Esophagus muscularis mucosa (tissue), 4 donors: ENCODE measurements at regions not wholly inside any gene's neighbourhood (a gene's known extent, or its start where the extent isn't known, plus 50 kb on each side); places are given as distances from the start of the nearest gene placed in this dataset.

Experiments
- CTCF ChIP-seq, 3 experiments: fragments of 200-600 bp in 2 of 3; fragments of 450-650 bp in 1 of 3; sonication (generic) in 2 of 3; IDR thresholded peaks; one replicate each; pipeline ENCODE4 v1.5.1; 2017 to 2019; ENCODE audit warnings: antibody characterized with exemption in 3 of 3, mild to moderate bottlenecking in 2 of 3, moderate library complexity in 1 of 3
- EP300 ChIP-seq: sonication (generic); formaldehyde crosslinking; IDR thresholded peaks from one replicate; pipeline ENCODE4 v1.6.1; 2017; ENCODE audit warnings: antibody characterized with exemption
- POLR2AphosphoS5 ChIP-seq, 2 donors: sonication (generic); formaldehyde crosslinking; IDR thresholded peaks; one replicate each; pipeline ENCODE4 v1.6.1; 2017; ENCODE audit warnings: antibody characterized with exemption in 2 of 2

- TF ChIP-seq CTCF (IDR thresholded peaks at IDR 0.05) (no peak), POLR2AphosphoS5 (IDR thresholded peaks at IDR 0.05) (no peak), EP300 (no peak)
Observed at GRCh38 chr2:41498781-41499180, 549.0 kb upstream of the PKDCC start.
